ENCODE measurements at regions not wholly inside any gene's neighbourhood (a gene's known extent, or its start where the extent isn't known, plus 50 kb on each side); places are given as distances from the start of the nearest gene placed in this dataset.

GRCh38 chr5:88957013-88957412 is 74.0 kb upstream of the MEF2C start:
- H3K4me3 ChIP-seq (ENCODE audit: control insufficient read depth, low read depth, low read length): no peak overlapping the region
- no peak for TF ChIP-seq CTCF (IDR thresholded peaks at IDR 0.05; ENCODE audit: control insufficient read depth, insufficient read depth, low read depth, low read length, missing control alignments)
- no peak for DNase-seq (ENCODE audit: low read depth)

- TF ChIP-seq CTCF (IDR thresholded peaks at IDR 0.05; ENCODE audit: control insufficient read depth, insufficient read depth, low read depth, low read length, missing control alignments): no peak
Observed at GRCh38 chr5:88956416-88956815, 73.4 kb upstream of the MEF2C start.

GRCh38 chr5:88955403-88955802 is 72.4 kb upstream of the MEF2C start:
- DNase-seq (ENCODE audit: low read depth): no peak
- TF ChIP-seq CTCF (IDR thresholded peaks at IDR 0.05; ENCODE audit: control insufficient read depth, insufficient read depth, low read depth, low read length, missing control alignments): no peak

More at GRCh38 chr5:88956416-88956815, 73.4 kb upstream of the MEF2C start:
- DNase-seq (ENCODE audit: low read depth): no peak
- H3K4me3 ChIP-seq (ENCODE audit: control insufficient read depth, low read depth, low read length): no peak overlapping the region

GRCh38 chr5:88954511-88954910 is 71.5 kb upstream of the MEF2C start:
- H3K4me3 ChIP-seq (ENCODE audit: control insufficient read depth, low read depth, low read length): no peak overlapping the region
- TF ChIP-seq CTCF (IDR thresholded peaks at IDR 0.05; ENCODE audit: control insufficient read depth, insufficient read depth, low read depth, low read length, missing control alignments): no peak
- no peak for DNase-seq (ENCODE audit: low read depth)

More at GRCh38 chr5:88955403-88955802, 72.4 kb upstream of the MEF2C start:
- no peak overlapping the region for H3K4me3 ChIP-seq (ENCODE audit: control insufficient read depth, low read depth, low read length)

GRCh38 chr5:88952996-88953643 is 70.1 kb upstream of the MEF2C start:
- no peak for DNase-seq (ENCODE audit: low read depth)
- no peak for TF ChIP-seq CTCF (IDR thresholded peaks at IDR 0.05; ENCODE audit: control insufficient read depth, insufficient read depth, low read depth, low read length, missing control alignments)
- no peak overlapping the region for H3K4me3 ChIP-seq (ENCODE audit: control insufficient read depth, low read depth, low read length)

- TF ChIP-seq CTCF (IDR thresholded peaks at IDR 0.05; ENCODE audit: control insufficient read depth, insufficient read depth, low read depth, low read length, missing control alignments): no peak
- DNase-seq (ENCODE audit: low read depth): no peak
- H3K4me3 ChIP-seq (ENCODE audit: control insufficient read depth, low read depth, low read length): no peak overlapping the region
Observed at GRCh38 chr5:88952344-88952743, 69.4 kb upstream of the MEF2C start.

Data from AG09309 (cell line).